ENCODE measurements at regions not wholly inside any gene's neighbourhood (a gene's known extent, or its start where the extent isn't known, plus 50 kb on each side); places are given as distances from the start of the nearest gene placed in this dataset.
A peak's percentile ranks its signal among the peaks of the same experiment; 100 is the strongest.
"Not testable (repeated sequence)": the region's sequence is repeated elsewhere in the genome, so short reads cannot be mapped to it uniquely, and the experiment has no call there.

DNA sequence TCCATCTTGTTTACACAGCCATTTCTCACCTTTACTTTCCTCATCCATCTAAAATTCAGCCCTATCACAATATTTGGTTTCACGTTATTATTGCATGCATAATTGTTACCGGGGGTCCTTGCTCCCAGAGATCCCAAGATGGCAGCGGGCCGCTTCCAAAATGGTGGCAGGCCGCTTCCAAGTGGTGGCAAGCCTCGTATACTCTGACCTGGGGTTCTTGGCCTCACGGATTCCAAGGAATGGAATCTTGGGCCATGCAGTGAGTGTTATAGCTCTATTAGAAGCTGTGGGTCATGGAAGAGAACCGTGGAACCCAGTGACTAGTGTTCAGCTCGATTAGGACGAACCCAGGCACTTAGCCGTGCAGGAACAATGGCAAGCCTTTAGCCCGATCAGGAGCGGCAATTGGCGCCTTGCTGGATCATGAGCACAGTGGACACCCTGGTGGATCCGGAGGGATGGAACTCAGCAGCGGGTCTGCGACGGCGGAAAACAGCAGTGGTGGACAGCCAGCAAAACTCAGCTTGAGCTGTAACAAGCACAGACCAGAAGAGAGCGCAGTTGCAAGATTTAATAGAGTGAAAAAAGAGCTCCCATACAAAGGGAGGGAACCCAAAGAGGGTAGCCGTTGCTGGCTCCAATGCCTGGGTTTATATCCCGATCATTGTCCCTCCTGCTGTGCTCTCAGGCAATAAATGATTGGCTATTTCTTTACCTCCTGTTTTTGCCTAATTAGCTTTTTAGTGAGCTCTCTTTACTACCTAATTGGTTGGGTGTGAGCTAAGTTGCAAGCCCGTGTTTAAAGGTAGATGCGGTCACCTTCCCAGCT is 756.2 kb upstream of the CTNND2 start:
- not testable (repeated sequence) for H3K27me3 Mint-ChIP-seq (ENCODE audit: low read depth in 3 of 3); H3K4me3 Mint-ChIP-seq; H3K4me1 Mint-ChIP-seq; H3K27ac Mint-ChIP-seq; H3K36me3 Mint-ChIP-seq; DNase-seq
- H3K9me3 Mint-ChIP-seq: peaks cover 0 to 17% (median 5%) of the 10 kb centered on the region in 6 donors

DNA sequence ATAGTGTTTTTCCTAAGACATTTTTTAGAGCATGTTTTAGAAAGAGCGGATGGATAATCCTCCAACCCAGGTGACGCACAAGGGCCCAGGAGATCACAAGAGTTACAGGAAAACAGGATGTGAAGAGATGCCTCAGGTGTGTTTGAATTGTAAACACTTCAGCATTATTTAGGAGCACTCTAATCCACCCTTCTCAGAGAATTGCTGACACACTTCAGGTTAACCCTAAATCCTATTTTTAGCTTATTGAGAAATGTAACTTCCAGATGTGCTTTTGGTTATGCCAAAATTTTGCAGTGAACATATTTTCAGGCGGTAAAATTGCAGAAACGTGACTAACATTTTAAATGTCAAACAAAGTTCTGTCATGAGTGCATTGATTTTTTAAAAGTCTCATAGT is 755.4 kb upstream of the CTNND2 start:
- H3K27ac Mint-ChIP-seq: no peak overlapping the region
- peaks cover 0 to 14% (median 5%) of the 10 kb centered on the region in 6 donors for H3K9me3 Mint-ChIP-seq
- no peak overlapping the region for H3K4me3 Mint-ChIP-seq
- H3K4me1 Mint-ChIP-seq: no peaks in the 10 kb centered on the region
- H3K36me3 Mint-ChIP-seq: no peaks in the 10 kb centered on the region
- no peak for DNase-seq
- H3K27me3 Mint-ChIP-seq (ENCODE audit: low read depth in 3 of 3): peaks cover 2 to 4% (median 2%) of the 10 kb centered on the region in 3 donors

DNA sequence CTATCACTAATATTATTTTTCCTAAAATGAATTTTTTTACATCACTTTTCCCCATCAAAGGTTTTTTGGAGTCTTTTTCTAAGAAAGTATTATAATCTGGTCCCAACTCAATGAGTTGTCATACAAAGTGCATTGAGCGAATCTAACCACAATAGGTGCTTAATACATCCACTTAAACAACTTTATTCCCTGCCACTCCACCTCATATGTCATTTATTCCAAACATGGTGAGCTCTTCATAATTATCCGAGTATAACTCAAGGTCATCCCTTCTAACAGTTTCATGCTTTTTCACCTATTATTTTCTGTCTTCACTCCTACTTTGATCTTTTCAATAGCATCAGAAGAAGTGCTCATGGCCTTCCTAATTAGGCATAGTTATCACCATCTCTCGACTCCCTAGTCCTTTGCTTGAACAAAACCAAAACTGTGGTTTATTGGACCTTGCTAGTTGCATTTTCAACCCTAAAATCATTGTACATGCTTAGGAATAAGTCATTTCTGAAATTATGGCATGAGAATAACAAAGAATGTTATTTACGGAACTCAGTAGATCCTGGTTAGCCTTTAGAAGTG is 754.7 kb upstream of the CTNND2 start:
- H3K27me3 Mint-ChIP-seq (ENCODE audit: low read depth in 3 of 3): peaks cover 0 to 3% (median 2%) of the 10 kb centered on the region in 3 donors
- DNase-seq: no peak
- no peak overlapping the region for H3K27ac Mint-ChIP-seq
- peaks cover 0 to 14% (median 4%) of the 10 kb centered on the region in 6 donors for H3K9me3 Mint-ChIP-seq
- H3K36me3 Mint-ChIP-seq: no peaks in the 10 kb centered on the region
- H3K4me3 Mint-ChIP-seq: no peak overlapping the region
- no peaks in the 10 kb centered on the region for H3K4me1 Mint-ChIP-seq

DNA sequence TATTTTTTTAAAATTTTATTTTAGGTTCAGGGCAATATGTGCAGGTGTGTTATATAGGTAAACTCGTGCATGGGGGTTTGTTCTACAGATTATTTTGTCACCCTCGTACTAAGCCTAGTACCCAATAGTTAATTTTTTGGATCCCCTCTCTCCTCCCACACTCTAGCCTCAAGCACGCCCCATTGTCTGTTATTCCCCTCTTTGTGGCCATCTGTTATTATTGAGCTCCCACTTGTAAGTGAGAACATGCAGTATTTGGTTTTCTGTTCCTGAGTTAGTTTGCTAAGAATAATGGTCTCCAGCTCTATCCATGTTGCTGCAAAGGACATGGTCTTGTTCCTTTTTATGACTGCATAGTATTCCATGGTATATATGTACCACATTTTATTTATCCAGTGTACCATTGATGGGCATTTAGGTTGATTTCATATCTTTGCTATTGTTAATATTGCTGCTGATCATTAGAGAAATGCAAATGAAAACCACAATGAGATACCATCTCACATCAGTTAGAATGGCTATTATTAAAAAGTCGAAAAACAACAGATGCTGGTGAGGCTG is 753.7 kb upstream of the CTNND2 start:
- H3K4me3 Mint-ChIP-seq; H3K27me3 Mint-ChIP-seq (ENCODE audit: low read depth in 3 of 3); DNase-seq; H3K4me1 Mint-ChIP-seq; H3K36me3 Mint-ChIP-seq; H3K27ac Mint-ChIP-seq: not testable (repeated sequence)
- peaks cover 0 to 17% (median 3%) of the 10 kb centered on the region in 6 donors for H3K9me3 Mint-ChIP-seq

DNA sequence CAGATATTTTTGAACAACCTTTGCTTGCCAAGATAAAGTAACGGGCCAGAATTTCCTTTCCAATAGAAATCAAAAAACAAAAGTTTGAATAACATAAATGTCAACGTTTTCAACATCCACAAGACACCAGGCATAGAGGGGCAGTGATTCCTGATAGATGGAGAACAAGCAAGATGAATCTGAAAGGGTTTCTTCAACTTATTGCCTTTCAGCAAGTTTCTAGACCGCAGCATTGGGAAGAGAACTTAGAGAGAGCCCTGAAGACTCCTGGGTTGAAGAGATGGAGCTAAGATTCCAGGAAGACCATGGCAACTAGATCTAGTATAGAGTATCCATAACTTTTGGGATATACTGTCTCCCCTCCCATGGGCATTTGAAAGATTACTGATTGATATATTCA is 751.4 kb upstream of the CTNND2 start:
- Mint-ChIP-seq H3K27ac (no peak overlapping the region), H3K27me3 (ENCODE audit: low read depth in 3 of 3) (peaks cover 0 to 5% (median 2%) of the 10 kb centered on the region in 3 donors), H3K9me3 (peaks cover 0 to 17% (median under 1%) of the 10 kb centered on the region in 6 donors), H3K36me3 (no peaks in the 10 kb centered on the region), H3K4me1 (no peaks in the 10 kb centered on the region), H3K4me3 (no peak overlapping the region)
- no peak for DNase-seq

DNA sequence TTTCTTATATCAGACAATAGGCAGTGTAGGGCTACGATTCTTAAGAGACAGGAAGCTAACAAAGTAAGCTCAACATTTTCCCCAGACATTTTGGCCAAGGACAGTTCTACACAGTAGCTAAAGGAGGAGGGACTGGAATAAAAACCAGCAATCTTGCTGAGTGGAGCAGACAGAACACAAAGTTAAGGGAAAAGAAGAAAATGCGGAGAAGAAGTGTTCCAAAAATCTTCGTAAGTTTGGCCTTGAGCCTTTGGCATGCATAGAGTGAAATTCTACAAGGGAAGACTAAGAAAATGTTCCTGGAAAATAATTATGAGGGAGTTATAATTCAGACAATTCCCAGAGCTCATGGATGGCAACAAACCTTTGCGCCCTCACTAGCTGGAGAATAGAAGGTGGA is 748.0 kb upstream of the CTNND2 start:
- no peak overlapping the region for H3K4me3 Mint-ChIP-seq
- peaks cover 0 to 9% (median under 1%) of the 10 kb centered on the region in 6 donors for H3K9me3 Mint-ChIP-seq
- DNase-seq: no peak
- H3K27ac Mint-ChIP-seq: peak overlapping the region in 1 of 6 donors; percentile 45
- no peaks in the 10 kb centered on the region for H3K36me3 Mint-ChIP-seq
- H3K4me1 Mint-ChIP-seq: no peaks in the 10 kb centered on the region
- peaks cover 0 to 3% (median 3%) of the 10 kb centered on the region in 3 donors for H3K27me3 Mint-ChIP-seq (ENCODE audit: low read depth in 3 of 3)

DNA sequence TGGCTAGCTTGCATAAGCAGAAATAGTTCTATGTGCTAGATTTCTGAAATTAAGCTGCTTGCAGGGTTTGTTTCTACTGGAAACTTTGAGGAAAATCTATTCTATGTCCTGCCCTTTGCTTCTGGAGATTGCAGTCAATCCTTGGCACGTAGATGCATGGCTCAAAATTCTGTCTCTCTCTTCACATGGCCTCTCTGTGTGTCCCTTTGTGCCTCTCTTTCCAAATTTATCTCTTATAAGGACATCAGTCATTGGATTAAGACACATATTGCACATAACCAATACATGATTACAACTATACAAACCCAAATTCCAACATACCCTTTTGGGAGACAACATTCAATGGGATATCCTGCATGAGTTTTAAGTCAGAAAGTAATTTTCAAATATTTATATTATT is 744.3 kb upstream of the CTNND2 start:
- no peak for DNase-seq
- H3K27ac Mint-ChIP-seq: no peak overlapping the region
- H3K9me3 Mint-ChIP-seq: peaks cover 0 to 8% (median 0%) of the 10 kb centered on the region in 6 donors
- H3K4me1 Mint-ChIP-seq: no peaks in the 10 kb centered on the region
- no peaks in the 10 kb centered on the region for H3K36me3 Mint-ChIP-seq
- H3K27me3 Mint-ChIP-seq (ENCODE audit: low read depth in 3 of 3): peaks cover 0 to 9% (median 3%) of the 10 kb centered on the region in 3 donors
- no peak overlapping the region for H3K4me3 Mint-ChIP-seq

DNA sequence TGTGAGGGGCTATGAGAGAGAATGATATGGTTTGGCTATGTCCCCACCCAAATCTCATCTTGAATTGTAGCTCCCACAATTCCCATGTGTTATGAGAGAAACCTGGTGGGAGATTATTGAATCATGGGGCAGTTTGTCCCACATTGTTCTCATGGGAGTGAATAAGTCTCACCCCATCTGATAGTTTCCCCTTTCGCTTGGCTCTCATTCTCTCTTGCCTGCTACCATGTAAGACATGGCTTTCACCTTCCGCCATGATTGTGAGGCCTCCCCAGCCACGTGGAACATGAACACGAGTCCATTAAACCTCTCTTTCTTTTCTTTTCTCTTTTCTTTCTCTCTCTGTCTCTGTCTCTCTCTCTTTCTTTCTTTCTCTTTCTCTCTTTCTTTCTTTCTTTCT is 743.4 kb upstream of the CTNND2 start:
- peaks cover 0 to 6% (median 1%) of the 10 kb centered on the region in 3 donors for H3K27me3 Mint-ChIP-seq (ENCODE audit: low read depth in 3 of 3)
- H3K4me1 Mint-ChIP-seq: no peaks in the 10 kb centered on the region
- H3K36me3 Mint-ChIP-seq: no peaks in the 10 kb centered on the region
- H3K4me3 Mint-ChIP-seq: no peak overlapping the region
- H3K27ac Mint-ChIP-seq: no peak overlapping the region
- no peak for DNase-seq
- H3K9me3 Mint-ChIP-seq: peaks cover 0 to 8% (median 0%) of the 10 kb centered on the region in 6 donors

DNA sequence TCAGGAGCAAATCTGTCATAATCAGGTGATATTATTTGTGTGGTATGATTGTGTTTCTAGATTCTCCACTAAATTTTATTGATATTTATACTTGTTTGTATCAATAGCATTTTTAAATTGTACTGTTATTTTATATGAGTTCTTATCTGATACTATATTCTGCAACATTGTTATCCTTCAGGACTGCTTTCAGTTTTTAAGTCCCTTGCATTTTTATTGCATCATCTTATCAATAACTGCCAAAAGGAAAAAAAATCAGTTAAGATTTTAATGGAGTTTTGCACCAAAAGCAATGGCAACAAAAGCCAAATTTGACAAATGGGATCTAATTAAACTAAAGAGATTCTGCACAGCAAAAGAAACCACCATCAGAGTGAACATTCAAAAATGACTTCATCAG is 741.3 kb upstream of the CTNND2 start:
- Mint-ChIP-seq H3K4me1 (no peaks in the 10 kb centered on the region), H3K27ac (no peak overlapping the region), H3K9me3 (no peaks in the 10 kb centered on the region), H3K36me3 (no peaks in the 10 kb centered on the region), H3K27me3 (ENCODE audit: low read depth in 3 of 3) (peaks cover 0 to 6% (median 1%) of the 10 kb centered on the region in 3 donors), H3K4me3 (no peak overlapping the region)
- DNase-seq: no peak

DNA sequence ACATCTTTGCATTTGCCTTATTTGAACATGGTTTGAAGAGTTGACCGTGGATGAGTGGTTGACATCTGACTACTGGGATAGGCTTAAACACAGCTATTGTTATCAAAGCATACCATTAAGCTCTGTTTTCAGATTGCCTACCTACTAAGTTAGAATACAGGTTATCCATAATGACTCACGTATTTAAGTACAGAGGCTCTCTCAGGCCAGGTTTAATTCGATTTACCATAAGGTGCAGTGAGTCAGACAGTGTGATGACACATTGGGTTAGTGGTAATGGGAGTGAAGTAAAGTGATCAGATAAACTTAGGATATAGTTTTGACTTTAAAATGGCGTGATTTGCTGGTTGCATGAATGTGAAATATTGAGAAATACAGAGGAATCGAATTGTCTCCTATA is 732.0 kb upstream of the CTNND2 start:
- H3K27me3 Mint-ChIP-seq (ENCODE audit: low read depth in 3 of 3): peaks cover 0 to 6% (median 4%) of the 10 kb centered on the region in 3 donors
- H3K4me3 Mint-ChIP-seq: no peak overlapping the region
- H3K9me3 Mint-ChIP-seq: peaks cover 0 to 15% (median 1%) of the 10 kb centered on the region in 6 donors
- no peak overlapping the region for H3K27ac Mint-ChIP-seq
- H3K36me3 Mint-ChIP-seq: no peaks in the 10 kb centered on the region
- H3K4me1 Mint-ChIP-seq: no peaks in the 10 kb centered on the region
- DNase-seq: no peak

DNA sequence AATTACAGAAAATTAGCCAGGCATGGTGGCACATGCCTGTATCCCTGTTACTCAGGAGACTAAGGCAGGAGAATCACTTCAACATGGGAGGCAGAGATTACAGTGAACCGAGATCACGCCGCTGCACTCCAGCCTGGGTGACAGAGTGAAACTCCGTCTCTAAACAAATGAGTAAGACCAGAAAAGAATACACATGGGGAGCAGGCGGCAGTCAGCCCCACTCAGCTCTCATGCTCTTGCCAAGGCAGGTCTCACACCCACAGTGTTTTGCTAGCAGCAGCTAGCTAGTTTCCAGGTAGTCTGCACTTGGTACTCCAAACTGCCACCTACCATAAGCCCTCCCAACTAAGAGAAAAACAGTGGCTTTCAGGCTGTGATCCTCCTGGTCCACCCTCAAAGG is 722.3 kb upstream of the CTNND2 start:
- DNase-seq: no peak
- Mint-ChIP-seq H3K9me3 (peaks cover 0 to 37% (median 5%) of the 10 kb centered on the region in 6 donors), H3K27me3 (ENCODE audit: low read depth in 3 of 3) (peaks cover 0 to 4% (median 0%) of the 10 kb centered on the region in 3 donors), H3K4me1 (no peaks in the 10 kb centered on the region), H3K4me3 (no peak overlapping the region), H3K27ac (no peak overlapping the region), H3K36me3 (no peaks in the 10 kb centered on the region)

DNA sequence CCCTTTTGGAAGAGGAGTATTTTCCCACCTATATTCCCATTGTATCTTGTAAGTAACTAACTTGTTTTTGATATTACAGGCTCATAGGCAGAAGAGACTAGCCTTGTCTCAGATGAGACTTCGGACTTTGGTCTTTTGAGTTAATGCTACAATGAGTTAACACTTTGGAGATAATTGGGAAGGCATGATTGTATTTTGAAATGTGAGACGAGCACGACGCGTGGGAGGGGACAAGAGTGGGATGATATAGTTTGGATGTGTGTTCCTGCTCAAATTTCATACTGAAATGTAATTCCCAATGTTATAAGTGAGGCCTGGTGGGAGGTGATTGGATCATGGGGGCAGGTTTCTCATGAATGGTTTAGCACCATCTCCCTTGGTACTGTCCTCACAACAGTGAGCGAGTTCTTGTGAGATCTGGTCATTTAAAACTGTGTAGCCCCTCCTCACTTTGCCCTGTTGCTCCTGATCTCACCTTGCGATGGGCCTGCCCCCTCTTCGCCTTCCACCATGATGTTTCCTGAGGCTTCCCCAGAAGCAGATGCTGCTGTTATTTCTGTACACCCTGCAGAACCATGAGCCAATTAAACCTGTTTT is 721.5 kb upstream of the CTNND2 start:
- Mint-ChIP-seq H3K4me3 (no peak overlapping the region), H3K27ac (no peak overlapping the region), H3K4me1 (no peaks in the 10 kb centered on the region), H3K9me3 (peaks cover 0 to 44% (median 6%) of the 10 kb centered on the region in 6 donors), H3K36me3 (no peaks in the 10 kb centered on the region), H3K27me3 (ENCODE audit: low read depth in 3 of 3) (peaks cover 0 to 4% (median 0%) of the 10 kb centered on the region in 3 donors)
- DNase-seq: no peak

DNA sequence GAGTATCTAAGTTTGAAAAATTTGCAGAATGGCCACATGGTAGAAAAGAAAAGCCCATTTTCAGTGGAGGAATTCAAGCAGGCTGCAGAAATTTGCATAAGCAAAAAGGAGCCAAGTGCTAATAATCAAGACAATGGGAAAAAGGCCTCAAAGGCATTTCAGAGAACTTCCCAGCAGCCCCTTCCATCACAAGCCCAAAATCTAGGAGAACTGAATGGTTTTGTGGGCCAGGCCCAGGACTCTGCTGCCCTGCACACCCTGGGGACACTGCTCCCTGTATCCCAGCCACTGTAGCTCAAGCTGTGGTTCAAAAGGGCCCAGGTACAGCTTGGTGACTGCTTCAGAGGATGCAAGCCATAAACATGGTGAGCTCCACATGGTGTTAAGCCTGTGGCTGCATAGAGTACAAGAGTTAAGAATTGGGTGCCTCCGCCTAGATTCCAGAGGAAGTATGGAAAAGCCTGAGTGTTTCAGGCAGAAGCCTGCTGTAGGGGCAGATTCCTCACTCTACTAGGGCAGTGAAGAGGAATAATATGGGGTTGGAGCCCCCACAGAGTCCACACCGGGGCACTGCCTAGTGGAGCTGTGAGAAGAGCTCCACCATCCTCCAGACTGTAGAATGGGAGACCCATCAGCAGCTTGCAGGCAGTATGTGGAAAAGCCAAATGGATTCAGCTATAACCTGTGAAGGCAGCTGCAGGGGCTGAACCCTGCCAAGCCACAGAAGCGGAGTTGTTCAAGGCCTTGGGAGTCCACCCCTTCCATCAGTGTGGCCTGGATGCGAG is 720.7 kb upstream of the CTNND2 start:
- DNase-seq: no peak
- Mint-ChIP-seq H3K36me3 (no peaks in the 10 kb centered on the region), H3K4me1 (no peaks in the 10 kb centered on the region), H3K27me3 (ENCODE audit: low read depth in 3 of 3) (peaks cover 0 to 4% (median under 1%) of the 10 kb centered on the region in 3 donors), H3K9me3 (peaks cover 0 to 44% (median 6%) of the 10 kb centered on the region in 6 donors), H3K4me3 (no peak overlapping the region), H3K27ac (no peak overlapping the region)
